WTC11 (cell line): ENCODE measurements at regions not wholly inside any gene's neighbourhood (a gene's known extent, or its start where the extent isn't known, plus 50 kb on each side); places are given as distances from the start of the nearest gene placed in this dataset.
"Not testable (repeated sequence)": the region's sequence is repeated elsewhere in the genome, so short reads cannot be mapped to it uniquely, and the experiment has no call there.

ENCODE experiments used
- CREB1 ChIP-seq: sonication (generic); formaldehyde crosslinking; IDR thresholded peaks from 2 replicates; pipeline ENCODE4 v1.8.0; 2023; ENCODE audit warnings: mild to moderate bottlenecking, missing genetic modification reagents
- NR1H2 ChIP-seq: sonication (generic); formaldehyde crosslinking; IDR thresholded peaks from 2 replicates; pipeline ENCODE4 v1.9.0; 2021; ENCODE audit warnings: mild to moderate bottlenecking, moderate library complexity, missing genetic modification reagents
- NR2C2 ChIP-seq: sonication (generic); formaldehyde crosslinking; IDR thresholded peaks from 2 replicates; pipeline ENCODE4 v1.8.0; 2022; ENCODE audit warnings: mild to moderate bottlenecking, missing genetic modification reagents
- TF ChIP-seq, protein P1 (sequence below): fragments of 200-600 bp; IDR thresholded peaks from 2 replicates; pipeline ENCODE4 v1.8.0; 2022; ENCODE audit warnings: antibody characterized with exemption
- TF ChIP-seq, protein P2 (sequence below): sonication (generic); formaldehyde crosslinking; IDR thresholded peaks from 2 replicates; pipeline ENCODE4 v1.8.1; 2023; ENCODE audit warnings: mild to moderate bottlenecking, moderate library complexity, missing genetic modification reagents
- TF ChIP-seq, protein P3 (sequence below): sonication (generic); formaldehyde crosslinking; IDR thresholded peaks from 2 replicates; pipeline ENCODE4 v1.8.0; 2022; ENCODE audit warnings: mild to moderate bottlenecking, missing genetic modification reagents
- TF ChIP-seq, protein P4 (sequence below): sonication (generic); formaldehyde crosslinking; IDR thresholded peaks from 2 replicates; pipeline ENCODE4 v1.8.1; 2023; ENCODE audit warnings: mild to moderate bottlenecking, missing genetic modification reagents
- TF ChIP-seq, protein P5 (sequence below): sonication (generic); formaldehyde crosslinking; IDR thresholded peaks from 2 replicates; pipeline ENCODE4 v1.8.1; 2023; ENCODE audit warnings: mild to moderate bottlenecking, missing genetic modification reagents, moderate library complexity

DNA sequence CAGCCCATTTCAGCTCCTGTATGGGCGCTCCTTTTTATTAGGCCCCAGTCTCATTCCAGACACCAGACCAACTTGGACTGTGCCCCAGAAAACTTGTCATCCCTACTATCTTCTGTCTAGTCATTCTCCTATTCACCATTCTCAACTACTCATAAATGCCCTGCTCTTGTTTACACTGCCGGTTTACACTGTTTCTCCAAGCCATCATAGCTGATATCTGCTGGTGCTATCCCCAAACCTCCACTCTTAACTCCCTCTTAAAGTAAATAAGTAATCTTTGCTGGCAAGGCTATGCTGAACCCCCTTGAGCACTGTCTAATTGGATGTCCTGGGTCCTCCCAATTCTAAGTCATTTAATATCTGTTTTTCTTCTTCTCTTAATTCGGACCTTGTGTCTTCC is 91.7 kb upstream of the ATF7IP2 start:
- TF ChIP-seq, protein P1, sequence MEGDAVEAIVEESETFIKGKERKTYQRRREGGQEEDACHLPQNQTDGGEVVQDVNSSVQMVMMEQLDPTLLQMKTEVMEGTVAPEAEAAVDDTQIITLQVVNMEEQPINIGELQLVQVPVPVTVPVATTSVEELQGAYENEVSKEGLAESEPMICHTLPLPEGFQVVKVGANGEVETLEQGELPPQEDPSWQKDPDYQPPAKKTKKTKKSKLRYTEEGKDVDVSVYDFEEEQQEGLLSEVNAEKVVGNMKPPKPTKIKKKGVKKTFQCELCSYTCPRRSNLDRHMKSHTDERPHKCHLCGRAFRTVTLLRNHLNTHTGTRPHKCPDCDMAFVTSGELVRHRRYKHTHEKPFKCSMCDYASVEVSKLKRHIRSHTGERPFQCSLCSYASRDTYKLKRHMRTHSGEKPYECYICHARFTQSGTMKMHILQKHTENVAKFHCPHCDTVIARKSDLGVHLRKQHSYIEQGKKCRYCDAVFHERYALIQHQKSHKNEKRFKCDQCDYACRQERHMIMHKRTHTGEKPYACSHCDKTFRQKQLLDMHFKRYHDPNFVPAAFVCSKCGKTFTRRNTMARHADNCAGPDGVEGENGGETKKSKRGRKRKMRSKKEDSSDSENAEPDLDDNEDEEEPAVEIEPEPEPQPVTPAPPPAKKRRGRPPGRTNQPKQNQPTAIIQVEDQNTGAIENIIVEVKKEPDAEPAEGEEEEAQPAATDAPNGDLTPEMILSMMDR: not testable (repeated sequence)
- not testable (repeated sequence) for TF ChIP-seq CREB1 (CRISPR knock-in tag); NR2C2; NR1H2 (CRISPR knock-in tag)
- TF ChIP-seq, protein P2, sequence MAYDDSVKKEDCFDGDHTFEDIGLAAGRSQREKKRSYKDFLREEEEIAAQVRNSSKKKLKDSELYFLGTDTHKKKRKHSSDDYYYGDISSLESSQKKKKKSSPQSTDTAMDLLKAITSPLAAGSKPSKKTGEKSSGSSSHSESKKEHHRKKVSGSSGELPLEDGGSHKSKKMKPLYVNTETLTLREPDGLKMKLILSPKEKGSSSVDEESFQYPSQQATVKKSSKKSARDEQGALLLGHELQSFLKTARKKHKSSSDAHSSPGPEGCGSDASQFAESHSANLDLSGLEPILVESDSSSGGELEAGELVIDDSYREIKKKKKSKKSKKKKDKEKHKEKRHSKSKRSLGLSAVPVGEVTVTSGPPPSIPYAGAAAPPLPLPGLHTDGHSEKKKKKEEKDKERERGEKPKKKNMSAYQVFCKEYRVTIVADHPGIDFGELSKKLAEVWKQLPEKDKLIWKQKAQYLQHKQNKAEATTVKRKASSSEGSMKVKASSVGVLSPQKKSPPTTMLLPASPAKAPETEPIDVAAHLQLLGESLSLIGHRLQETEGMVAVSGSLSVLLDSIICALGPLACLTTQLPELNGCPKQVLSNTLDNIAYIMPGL (CRISPR knock-in tag): not testable (repeated sequence)
- TF ChIP-seq, protein P3, sequence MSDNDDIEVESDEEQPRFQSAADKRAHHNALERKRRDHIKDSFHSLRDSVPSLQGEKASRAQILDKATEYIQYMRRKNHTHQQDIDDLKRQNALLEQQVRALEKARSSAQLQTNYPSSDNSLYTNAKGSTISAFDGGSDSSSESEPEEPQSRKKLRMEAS (CRISPR knock-in tag): not testable (repeated sequence)
- TF ChIP-seq, protein P4, sequence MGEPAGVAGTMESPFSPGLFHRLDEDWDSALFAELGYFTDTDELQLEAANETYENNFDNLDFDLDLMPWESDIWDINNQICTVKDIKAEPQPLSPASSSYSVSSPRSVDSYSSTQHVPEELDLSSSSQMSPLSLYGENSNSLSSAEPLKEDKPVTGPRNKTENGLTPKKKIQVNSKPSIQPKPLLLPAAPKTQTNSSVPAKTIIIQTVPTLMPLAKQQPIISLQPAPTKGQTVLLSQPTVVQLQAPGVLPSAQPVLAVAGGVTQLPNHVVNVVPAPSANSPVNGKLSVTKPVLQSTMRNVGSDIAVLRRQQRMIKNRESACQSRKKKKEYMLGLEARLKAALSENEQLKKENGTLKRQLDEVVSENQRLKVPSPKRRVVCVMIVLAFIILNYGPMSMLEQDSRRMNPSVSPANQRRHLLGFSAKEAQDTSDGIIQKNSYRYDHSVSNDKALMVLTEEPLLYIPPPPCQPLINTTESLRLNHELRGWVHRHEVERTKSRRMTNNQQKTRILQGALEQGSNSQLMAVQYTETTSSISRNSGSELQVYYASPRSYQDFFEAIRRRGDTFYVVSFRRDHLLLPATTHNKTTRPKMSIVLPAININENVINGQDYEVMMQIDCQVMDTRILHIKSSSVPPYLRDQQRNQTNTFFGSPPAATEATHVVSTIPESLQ (CRISPR knock-in tag): not testable (repeated sequence)
- TF ChIP-seq, protein P5, sequence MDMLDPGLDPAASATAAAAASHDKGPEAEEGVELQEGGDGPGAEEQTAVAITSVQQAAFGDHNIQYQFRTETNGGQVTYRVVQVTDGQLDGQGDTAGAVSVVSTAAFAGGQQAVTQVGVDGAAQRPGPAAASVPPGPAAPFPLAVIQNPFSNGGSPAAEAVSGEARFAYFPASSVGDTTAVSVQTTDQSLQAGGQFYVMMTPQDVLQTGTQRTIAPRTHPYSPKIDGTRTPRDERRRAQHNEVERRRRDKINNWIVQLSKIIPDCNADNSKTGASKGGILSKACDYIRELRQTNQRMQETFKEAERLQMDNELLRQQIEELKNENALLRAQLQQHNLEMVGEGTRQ: not testable (repeated sequence)
